Gastroesophageal sphincter (tissue), 3 donors: ENCODE measurements at regions not wholly inside any gene's neighbourhood (a gene's known extent, or its start where the extent isn't known, plus 50 kb on each side); places are given as distances from the start of the nearest gene placed in this dataset.

Experiments used
- POLR2A ChIP-seq, 2 donors: fragments of 450-650 bp; IDR thresholded peaks; one replicate each; pipeline ENCODE4 v1.6.1; 2017; ENCODE audit warnings: antibody characterized with exemption in 2 of 2, mild to moderate bottlenecking in 2 of 2, moderate library complexity in 1 of 2
- POLR2AphosphoS5 ChIP-seq: sonication (generic); formaldehyde crosslinking; IDR thresholded peaks from one replicate; pipeline ENCODE4 v1.6.1; 2017; ENCODE audit warnings: antibody characterized with exemption
- TF ChIP-seq, protein P1 (sequence below), 4 experiments: fragments of 200-600 bp in 2 of 4; fragments of 450-650 bp in 2 of 4; sonication (generic) in 1 of 4; IDR thresholded peaks; one replicate each; pipeline ENCODE4 v1.5.1; 2017 to 2019; ENCODE audit warnings: antibody characterized with exemption in 4 of 4, mild to moderate bottlenecking in 2 of 4, moderate library complexity in 2 of 4

- TF ChIP-seq, protein P1, sequence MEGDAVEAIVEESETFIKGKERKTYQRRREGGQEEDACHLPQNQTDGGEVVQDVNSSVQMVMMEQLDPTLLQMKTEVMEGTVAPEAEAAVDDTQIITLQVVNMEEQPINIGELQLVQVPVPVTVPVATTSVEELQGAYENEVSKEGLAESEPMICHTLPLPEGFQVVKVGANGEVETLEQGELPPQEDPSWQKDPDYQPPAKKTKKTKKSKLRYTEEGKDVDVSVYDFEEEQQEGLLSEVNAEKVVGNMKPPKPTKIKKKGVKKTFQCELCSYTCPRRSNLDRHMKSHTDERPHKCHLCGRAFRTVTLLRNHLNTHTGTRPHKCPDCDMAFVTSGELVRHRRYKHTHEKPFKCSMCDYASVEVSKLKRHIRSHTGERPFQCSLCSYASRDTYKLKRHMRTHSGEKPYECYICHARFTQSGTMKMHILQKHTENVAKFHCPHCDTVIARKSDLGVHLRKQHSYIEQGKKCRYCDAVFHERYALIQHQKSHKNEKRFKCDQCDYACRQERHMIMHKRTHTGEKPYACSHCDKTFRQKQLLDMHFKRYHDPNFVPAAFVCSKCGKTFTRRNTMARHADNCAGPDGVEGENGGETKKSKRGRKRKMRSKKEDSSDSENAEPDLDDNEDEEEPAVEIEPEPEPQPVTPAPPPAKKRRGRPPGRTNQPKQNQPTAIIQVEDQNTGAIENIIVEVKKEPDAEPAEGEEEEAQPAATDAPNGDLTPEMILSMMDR (IDR thresholded peaks at IDR 0.05), result no peak
- TF ChIP-seq POLR2AphosphoS5, result no peak
- no peak for TF ChIP-seq POLR2A (IDR thresholded peaks at IDR 0.05)
Observed at GRCh38 chr2:221270806-221271205, 301.3 kb downstream of the EPHA4 start.
